KMS-11 (cell line): ENCODE measurements at regions not wholly inside any gene's neighbourhood (a gene's known extent, or its start where the extent isn't known, plus 50 kb on each side); places are given as distances from the start of the nearest gene placed in this dataset.
"Not testable (repeated sequence)": the region's sequence is repeated elsewhere in the genome, so short reads cannot be mapped to it uniquely, and the experiment has no call there.

Source experiments
- H2AFZ ChIP-seq: fragments of 200-600 bp; sonication (generic); 2 replicates; pipeline ENCODE4 v1.6.1; 2016; ENCODE audit warnings: antibody characterized with exemption, mixed run types, low read depth
- H3K27ac ChIP-seq: fragments of 200-600 bp; sonication (generic); 2 replicates; pipeline ENCODE4 v1.6.1; 2016; ENCODE audit warnings: mild to moderate bottlenecking, mixed run types
- H3K27me3 ChIP-seq: fragments of 200-600 bp; sonication (generic); 2 replicates; pipeline ENCODE4 v1.6.1; 2017; ENCODE audit warnings: mild to moderate bottlenecking, low read depth, mixed run types, moderate library complexity; ENCODE audit not compliant: insufficient read depth
- H3K36me3 ChIP-seq: fragments of 200-600 bp; sonication (generic); 2 replicates; pipeline ENCODE4 v1.6.1; 2017; ENCODE audit warnings: mild to moderate bottlenecking, mixed run types; ENCODE audit not compliant: insufficient read depth
- H3K4me1 ChIP-seq: fragments of 200-600 bp; sonication (generic); 2 replicates; pipeline ENCODE4 v1.6.1; 2016; ENCODE audit warnings: mild to moderate bottlenecking, low read depth, mixed run types; ENCODE audit not compliant: poor library complexity, severe bottlenecking
- H3K4me2 ChIP-seq: fragments of 200-600 bp; sonication (generic); 2 replicates; pipeline ENCODE4 v1.7.0; 2016; ENCODE audit warnings: mild to moderate bottlenecking, mixed run types
- H3K4me3 ChIP-seq: fragments of 200-600 bp; sonication (generic); IDR thresholded peaks from 2 replicates; pipeline ENCODE4 v1.6.1; 2017; ENCODE audit warnings: low read depth, low read length, mixed read lengths; ENCODE audit not compliant: insufficient read depth
- H3K79me2 ChIP-seq: fragments of 200-600 bp; sonication (generic); 2 replicates; pipeline ENCODE4 v1.6.1; 2016; ENCODE audit warnings: low read depth, mixed run types; ENCODE audit not compliant: insufficient read depth
- H3K9ac ChIP-seq: fragments of 200-600 bp; sonication (generic); 2 replicates; pipeline ENCODE4 v1.6.1; 2016; ENCODE audit warnings: mild to moderate bottlenecking, mixed run types
- H4K20me1 ChIP-seq: fragments of 200-600 bp; sonication (generic); 2 replicates; pipeline ENCODE4 v1.6.1; 2016; ENCODE audit warnings: mild to moderate bottlenecking, mixed run types; ENCODE audit not compliant: insufficient read depth
- TF ChIP-seq, protein P1 (sequence below): fragments of 200-600 bp; sonication (generic); conservative IDR thresholded peaks from 2 replicates; pipeline ENCODE4 v1.6.1; 2017; ENCODE audit warnings: low read depth, mild to moderate bottlenecking, antibody characterized with exemption, low read length, moderate library complexity, mixed read lengths

- H3K79me2 ChIP-seq, H3K27me3 ChIP-seq, H3K27ac ChIP-seq, H4K20me1 ChIP-seq, H3K4me2 ChIP-seq, H2AFZ ChIP-seq, H3K36me3 ChIP-seq, H3K4me3 ChIP-seq, H3K9ac ChIP-seq: not testable (repeated sequence)
- peaks cover 36% of the 10 kb centered on the region for H3K4me1 ChIP-seq
Observed at GRCh38 chr20:53862136-53862397, 208.3 kb downstream of the BCAS1 start.

- TF ChIP-seq, protein P1, sequence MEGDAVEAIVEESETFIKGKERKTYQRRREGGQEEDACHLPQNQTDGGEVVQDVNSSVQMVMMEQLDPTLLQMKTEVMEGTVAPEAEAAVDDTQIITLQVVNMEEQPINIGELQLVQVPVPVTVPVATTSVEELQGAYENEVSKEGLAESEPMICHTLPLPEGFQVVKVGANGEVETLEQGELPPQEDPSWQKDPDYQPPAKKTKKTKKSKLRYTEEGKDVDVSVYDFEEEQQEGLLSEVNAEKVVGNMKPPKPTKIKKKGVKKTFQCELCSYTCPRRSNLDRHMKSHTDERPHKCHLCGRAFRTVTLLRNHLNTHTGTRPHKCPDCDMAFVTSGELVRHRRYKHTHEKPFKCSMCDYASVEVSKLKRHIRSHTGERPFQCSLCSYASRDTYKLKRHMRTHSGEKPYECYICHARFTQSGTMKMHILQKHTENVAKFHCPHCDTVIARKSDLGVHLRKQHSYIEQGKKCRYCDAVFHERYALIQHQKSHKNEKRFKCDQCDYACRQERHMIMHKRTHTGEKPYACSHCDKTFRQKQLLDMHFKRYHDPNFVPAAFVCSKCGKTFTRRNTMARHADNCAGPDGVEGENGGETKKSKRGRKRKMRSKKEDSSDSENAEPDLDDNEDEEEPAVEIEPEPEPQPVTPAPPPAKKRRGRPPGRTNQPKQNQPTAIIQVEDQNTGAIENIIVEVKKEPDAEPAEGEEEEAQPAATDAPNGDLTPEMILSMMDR, result no peak
- no peak overlapping the region for H3K4me3 ChIP-seq
- H3K9ac ChIP-seq, result no peak overlapping the region
- no peak overlapping the region for H3K27ac ChIP-seq
- H3K79me2 ChIP-seq, result no peaks in the 10 kb centered on the region
- no peaks in the 10 kb centered on the region for H3K27me3 ChIP-seq
- peaks cover 13% of the 10 kb centered on the region for H3K4me1 ChIP-seq
- H2AFZ ChIP-seq, result no peak overlapping the region
- no peak overlapping the region for H3K4me2 ChIP-seq
- no peaks in the 10 kb centered on the region for H3K36me3 ChIP-seq
- H4K20me1 ChIP-seq, result no peaks in the 10 kb centered on the region
Observed at GRCh38 chr20:53859684-53860083, 210.7 kb downstream of the BCAS1 start.

DNA sequence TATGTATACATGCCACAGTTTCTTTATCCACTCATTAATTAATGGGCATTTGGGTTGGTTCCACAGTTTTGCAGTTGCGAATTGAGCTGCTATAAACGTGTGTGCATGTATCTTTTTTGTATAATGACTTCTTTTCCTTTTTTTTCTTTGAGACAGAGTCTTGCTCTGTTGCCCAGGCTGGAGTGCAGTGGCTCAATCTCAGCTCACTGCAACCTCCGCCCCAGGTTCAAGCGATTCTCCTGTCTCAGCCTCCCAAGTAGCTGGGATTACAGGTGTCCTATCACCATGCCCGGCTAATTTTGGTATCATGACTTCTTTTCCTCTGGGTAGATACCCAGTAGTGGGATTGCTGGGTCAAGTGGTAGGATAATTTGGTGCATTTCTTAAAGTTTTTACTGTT, 211.4 kb downstream of the BCAS1 start:
- H3K27me3 ChIP-seq, H3K27ac ChIP-seq, H3K4me2 ChIP-seq: not testable (repeated sequence)

DNA sequence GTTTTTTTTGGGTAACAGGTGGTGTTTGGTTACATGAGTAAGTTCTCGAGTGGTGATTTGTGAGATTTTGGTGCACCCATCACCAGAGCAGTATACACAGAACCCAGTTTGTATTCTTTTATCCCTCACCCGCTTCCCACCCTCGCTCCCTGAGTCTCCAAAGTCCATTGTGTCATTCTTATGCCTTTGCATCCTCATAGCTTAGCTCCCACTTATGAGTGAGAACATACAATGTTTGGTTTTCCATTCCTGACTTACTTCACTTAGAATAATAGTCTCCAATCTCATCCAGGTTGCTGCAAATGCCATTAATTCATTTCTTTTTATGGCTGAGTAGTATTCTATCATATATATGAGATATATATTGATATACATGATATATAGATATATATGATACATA, 211.9 kb downstream of the BCAS1 start:
- not testable (repeated sequence) for H3K27ac ChIP-seq, H3K9ac ChIP-seq, H3K4me3 ChIP-seq, H2AFZ ChIP-seq, H4K20me1 ChIP-seq, H3K36me3 ChIP-seq, H3K4me2 ChIP-seq, H3K27me3 ChIP-seq, H3K79me2 ChIP-seq
- H3K4me1 ChIP-seq, result peaks cover 13% of the 10 kb centered on the region

More for the DNA sequence above, 211.4 kb downstream of the BCAS1 start:
- not testable (repeated sequence) for H3K9ac ChIP-seq, H2AFZ ChIP-seq, H3K79me2 ChIP-seq, H3K36me3 ChIP-seq, H3K4me3 ChIP-seq, H4K20me1 ChIP-seq
- peaks cover 13% of the 10 kb centered on the region for H3K4me1 ChIP-seq

GRCh38 chr20:53857723-53858236, 212.6 kb downstream of the BCAS1 start:
- H3K4me3 ChIP-seq, result no peak overlapping the region
- H3K9ac ChIP-seq, result no peak overlapping the region
- H2AFZ ChIP-seq, result no peak overlapping the region
- H4K20me1 ChIP-seq, result no peaks in the 10 kb centered on the region
- H3K4me2 ChIP-seq, result no peak overlapping the region
- H3K4me1 ChIP-seq, result peaks cover 13% of the 10 kb centered on the region
- TF ChIP-seq, protein P1, result no peak
- no peaks in the 10 kb centered on the region for H3K79me2 ChIP-seq
- no peaks in the 10 kb centered on the region for H3K36me3 ChIP-seq
- H3K27ac ChIP-seq, result no peak overlapping the region
- H3K27me3 ChIP-seq, result no peaks in the 10 kb centered on the region

DNA sequence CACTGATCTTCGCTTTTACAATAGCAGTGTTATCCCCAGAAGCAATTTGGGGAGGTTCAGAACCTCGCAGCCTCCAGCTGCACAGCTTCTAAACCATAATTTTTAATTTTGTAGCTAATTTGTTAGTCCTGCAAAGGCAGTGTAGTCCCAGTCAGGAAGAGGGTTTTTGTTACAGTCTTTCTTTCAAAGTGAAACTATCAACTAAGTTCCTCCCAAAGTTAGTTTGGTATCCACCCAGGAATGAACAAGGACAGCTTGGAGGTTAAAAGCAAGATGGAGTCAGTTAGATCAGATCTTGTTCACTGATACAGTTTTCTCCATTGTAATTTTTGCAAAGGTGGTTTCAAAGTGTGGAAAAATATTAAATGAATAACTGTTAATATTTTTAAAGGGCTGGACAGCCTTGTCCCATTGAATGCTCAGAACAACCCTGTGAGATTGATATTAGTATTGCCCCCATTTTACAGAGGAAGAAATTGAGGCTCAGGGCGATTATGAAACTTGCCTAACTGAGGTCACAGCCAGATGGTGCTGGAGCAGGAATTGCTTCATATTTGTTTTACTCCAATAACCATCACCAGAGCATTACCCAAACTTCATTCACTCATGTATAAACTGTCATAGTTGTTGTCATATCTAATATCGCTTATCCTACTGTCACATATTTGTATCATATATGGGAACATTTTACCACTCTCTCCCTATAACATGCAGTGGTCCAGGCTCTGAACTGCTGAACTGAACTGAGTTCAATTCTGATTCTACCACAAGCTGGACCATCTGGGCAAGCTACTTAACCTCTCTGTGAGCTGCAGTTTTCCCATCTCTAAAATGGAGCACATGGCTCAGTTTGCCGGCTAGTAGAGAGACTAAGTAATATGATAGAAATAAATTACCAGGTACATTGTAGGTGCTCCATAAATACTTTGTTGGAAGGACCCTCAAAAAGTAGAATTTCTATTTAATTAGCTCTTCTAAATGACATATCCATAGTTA, 213.8 kb downstream of the BCAS1 start:
- Histone ChIP-seq H3K27me3 (no peaks in the 10 kb centered on the region), H3K4me2 (no peak overlapping the region), H2AFZ (no peak overlapping the region), H3K4me3 (no peak overlapping the region), H3K79me2 (no peaks in the 10 kb centered on the region), H3K4me1 (peaks cover 13% of the 10 kb centered on the region), H3K27ac (no peak overlapping the region), H3K36me3 (no peaks in the 10 kb centered on the region), H3K9ac (no peak overlapping the region), H4K20me1 (no peaks in the 10 kb centered on the region)
- TF ChIP-seq, protein P1, result no peak
